NCI-H1694 treated with DMSO at 0.1 percent for 48 hours (cell line): ENCODE measurements at regions not wholly inside any gene's neighbourhood (a gene's known extent, or its start where the extent isn't known, plus 50 kb on each side); places are given as distances from the start of the nearest gene placed in this dataset.
"Not testable (repeated sequence)": the region's sequence is repeated elsewhere in the genome, so short reads cannot be mapped to it uniquely, and the experiment has no call there.

Source experiments
- DNase-seq: peaks from one replicate; lab custom pipeline; 2025; lab: John Stamatoyannopoulos, UW

GRCh38 chr5:86671536-86671935 lies 53.8 kb downstream of the COX7C start:
- no peak for DNase-seq

GRCh38 chr5:86674069-86674468 lies 56.3 kb downstream of the COX7C start:
- DNase-seq: no peak

- no peak for DNase-seq
Observed at GRCh38 chr5:86675311-86675710, 57.6 kb downstream of the COX7C start.

- peak; percentile 57 for DNase-seq
Observed at GRCh38 chr5:86679529-86679928, 61.8 kb downstream of the COX7C start.

- no peak for DNase-seq
Observed at GRCh38 chr5:86679949-86680348, 62.2 kb downstream of the COX7C start.

GRCh38 chr5:86684222-86684621 lies 66.5 kb downstream of the COX7C start:
- no peak for DNase-seq

GRCh38 chr5:86686046-86686445 lies 68.3 kb downstream of the COX7C start:
- no peak for DNase-seq

GRCh38 chr5:86688406-86688805 lies 70.7 kb downstream of the COX7C start:
- no peak for DNase-seq

- no peak for DNase-seq
Observed at GRCh38 chr5:86689103-86689729, 71.5 kb downstream of the COX7C start.

GRCh38 chr5:86709157-86709881 lies 91.6 kb downstream of the COX7C start:
- no peak for DNase-seq

- DNase-seq: no peak
Observed at GRCh38 chr5:86716121-86716520, 98.4 kb downstream of the COX7C start.

- DNase-seq: not testable (repeated sequence)
Observed at GRCh38 chr5:86731319-86732117, 113.8 kb downstream of the COX7C start.

- no peak for DNase-seq
Observed at GRCh38 chr5:86735370-86735769, 117.6 kb downstream of the COX7C start.

GRCh38 chr5:86737579-86737978 lies 119.8 kb downstream of the COX7C start:
- DNase-seq: no peak

- DNase-seq: no peak
Observed at GRCh38 chr5:86748538-86749105, 130.9 kb downstream of the COX7C start.

GRCh38 chr5:86749841-86750240 lies 132.1 kb downstream of the COX7C start:
- no peak for DNase-seq

- DNase-seq: no peak
Observed at GRCh38 chr5:86756839-86757238, 139.1 kb downstream of the COX7C start.

- no peak for DNase-seq
Observed at GRCh38 chr5:86757824-86758223, 140.1 kb downstream of the COX7C start.

GRCh38 chr5:86760661-86761060 lies 142.9 kb downstream of the COX7C start:
- no peak for DNase-seq

- DNase-seq: no peak
Observed at GRCh38 chr5:86763929-86764328, 146.2 kb downstream of the COX7C start.

- DNase-seq: no peak
Observed at GRCh38 chr5:86765778-86766502, 148.2 kb downstream of the COX7C start.

GRCh38 chr5:86768699-86769202 lies 151.0 kb downstream of the COX7C start:
- DNase-seq: no peak
